Natural killer cell (primary cell): ENCODE measurements at regions not wholly inside any gene's neighbourhood (a gene's known extent, or its start where the extent isn't known, plus 50 kb on each side); places are given as distances from the start of the nearest gene placed in this dataset.

ENCODE experiments used
- ATAC-seq, 3 donors: fragments of 150-1000 bp in 2 of 3; fragments of 200-7000 bp in 1 of 3; cut with Tn5 transposase; 1 replicate in 1 of 3; 2 replicates in 2 of 3; pipeline ENCODE4 v1.10.0; 2021; ENCODE audit warnings: mild to moderate bottlenecking in 2 of 3, moderate library complexity in 2 of 3
- DNase-seq, 2 donors: peaks; one replicate each; pipeline versions ENCODE4 v3.0.0 to v3.0.0-alpha.2; 2013 to 2021; ENCODE audit warnings: mixed read lengths in 1 of 2
- H3K27ac ChIP-seq: one replicate; pipeline ENCODE4 v1.5.1; 2013; ENCODE audit warnings: mild to moderate bottlenecking, low read length
- H3K27me3 ChIP-seq: one replicate; pipeline ENCODE4 v1.6.1; 2013; ENCODE audit warnings: low read length; ENCODE audit not compliant: control insufficient read depth, insufficient read depth
- H3K36me3 ChIP-seq: one replicate; pipeline ENCODE4 v1.6.1; 2013; ENCODE audit warnings: low read length; ENCODE audit not compliant: control insufficient read depth, insufficient read depth
- H3K4me1 ChIP-seq: one replicate; pipeline ENCODE4 v1.6.1; 2013; ENCODE audit warnings: low read length; ENCODE audit not compliant: control insufficient read depth, insufficient read depth
- H3K4me3 ChIP-seq: one replicate; pipeline ENCODE4 v1.5.1; 2013; ENCODE audit warnings: low read length
- H3K9me3 ChIP-seq: one replicate; pipeline ENCODE4 v1.6.1; 2013; ENCODE audit warnings: low read length; ENCODE audit not compliant: control insufficient read depth, insufficient read depth
- H3K27ac Mint-ChIP-seq, 2 donors: one replicate each; pipeline ENCODE4 v1.8.0; 2022; ENCODE audit warnings: mild to moderate bottlenecking in 2 of 2, mixed read lengths in 2 of 2, moderate library complexity in 1 of 2
- H3K27me3 Mint-ChIP-seq, 2 donors: one replicate each; pipeline ENCODE4 v1.8.0; 2022; ENCODE audit warnings: low read depth in 2 of 2, mixed read lengths in 2 of 2
- H3K36me3 Mint-ChIP-seq: one replicate; pipeline ENCODE4 v1.8.0; 2022; ENCODE audit warnings: mixed read lengths
- H3K4me1 Mint-ChIP-seq, 2 donors: one replicate each; pipeline ENCODE4 v1.8.0; 2022; ENCODE audit warnings: mixed read lengths in 2 of 2
- H3K4me3 Mint-ChIP-seq: one replicate; pipeline ENCODE4 v1.8.0; 2022; ENCODE audit warnings: mild to moderate bottlenecking, moderate library complexity, mixed read lengths
- H3K9me3 Mint-ChIP-seq, 2 donors: one replicate each; pipeline ENCODE4 v1.8.0; 2022; ENCODE audit warnings: mixed read lengths in 2 of 2
- WGBS: methylation state at CpG from one replicate; pipeline ENCODE4 v1.1.7; 2013; ENCODE audit warnings: missing lambda C conversion rate; ENCODE audit not compliant: insufficient coverage; 5-methylcytosine and 5-hydroxymethylcytosine counted together
- intact Hi-C: fragments of 100-400 bp; cut with micrococcal nuclease; formaldehyde crosslinking; loops from one replicate; pipeline ENCODE4 v1.14.2; 2022
- TF ChIP-seq, protein P1 (sequence below): fragments of 200-600 bp; IDR thresholded peaks from one replicate; pipeline ENCODE4 v1.8.0; 2022; ENCODE audit warnings: antibody characterized with exemption

DNA sequence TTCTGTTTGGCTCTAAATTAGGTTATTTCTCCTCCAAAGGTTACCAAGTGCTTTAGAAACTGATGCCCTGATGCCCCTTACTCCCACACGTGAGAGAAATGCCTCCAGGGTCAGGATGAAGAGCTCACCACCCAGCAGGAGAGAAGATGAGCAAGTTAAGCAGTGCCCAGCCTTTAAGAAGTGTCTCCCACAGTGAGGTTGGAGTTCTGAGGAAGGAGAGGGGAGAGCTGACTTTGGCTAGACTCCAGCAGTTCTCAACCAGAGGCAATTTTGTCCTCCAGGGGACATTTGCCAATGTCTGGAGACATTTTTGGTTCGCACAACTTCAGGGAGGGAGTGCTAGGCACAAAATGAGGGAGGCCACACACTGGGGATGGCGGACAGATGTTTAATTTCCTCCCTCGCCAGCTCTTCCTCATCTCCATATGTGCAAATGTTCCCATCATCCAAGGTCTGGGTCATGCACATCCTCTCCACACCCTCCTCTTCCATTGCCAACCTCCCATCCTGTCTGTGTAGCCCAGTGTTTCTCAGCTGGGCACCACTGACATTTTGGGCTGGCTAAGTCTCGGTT, 50.6 kb upstream of the SLC7A14 start:
- Histone ChIP-seq H3K27ac (no peak overlapping the region), H3K36me3 (no peaks in the 10 kb centered on the region), H3K4me1 (no peaks in the 10 kb centered on the region), H3K4me3 (no peak overlapping the region), H3K9me3 (no peaks in the 10 kb centered on the region), H3K27me3 (no peaks in the 10 kb centered on the region)
- H3K36me3 Mint-ChIP-seq: no peaks in the 10 kb centered on the region
- intact Hi-C loops: no loop called here
- no peak overlapping the region for H3K4me3 Mint-ChIP-seq
- peaks cover 12 to 18% of the 10 kb centered on the region in 2 donors for H3K27me3 Mint-ChIP-seq
- H3K9me3 Mint-ChIP-seq: no peaks in the 10 kb centered on the region
- DNase-seq (no peak), ATAC-seq (no peak)
- 80% methylated on average over 5 of the region's 5 CpGs for WGBS
- no peak overlapping the region for H3K27ac Mint-ChIP-seq
- TF ChIP-seq, protein P1, sequence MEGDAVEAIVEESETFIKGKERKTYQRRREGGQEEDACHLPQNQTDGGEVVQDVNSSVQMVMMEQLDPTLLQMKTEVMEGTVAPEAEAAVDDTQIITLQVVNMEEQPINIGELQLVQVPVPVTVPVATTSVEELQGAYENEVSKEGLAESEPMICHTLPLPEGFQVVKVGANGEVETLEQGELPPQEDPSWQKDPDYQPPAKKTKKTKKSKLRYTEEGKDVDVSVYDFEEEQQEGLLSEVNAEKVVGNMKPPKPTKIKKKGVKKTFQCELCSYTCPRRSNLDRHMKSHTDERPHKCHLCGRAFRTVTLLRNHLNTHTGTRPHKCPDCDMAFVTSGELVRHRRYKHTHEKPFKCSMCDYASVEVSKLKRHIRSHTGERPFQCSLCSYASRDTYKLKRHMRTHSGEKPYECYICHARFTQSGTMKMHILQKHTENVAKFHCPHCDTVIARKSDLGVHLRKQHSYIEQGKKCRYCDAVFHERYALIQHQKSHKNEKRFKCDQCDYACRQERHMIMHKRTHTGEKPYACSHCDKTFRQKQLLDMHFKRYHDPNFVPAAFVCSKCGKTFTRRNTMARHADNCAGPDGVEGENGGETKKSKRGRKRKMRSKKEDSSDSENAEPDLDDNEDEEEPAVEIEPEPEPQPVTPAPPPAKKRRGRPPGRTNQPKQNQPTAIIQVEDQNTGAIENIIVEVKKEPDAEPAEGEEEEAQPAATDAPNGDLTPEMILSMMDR: no peak
- H3K4me1 Mint-ChIP-seq: no peaks in the 10 kb centered on the region
